ENCODE measurements at regions not wholly inside any gene's neighbourhood (a gene's known extent, or its start where the extent isn't known, plus 50 kb on each side); places are given as distances from the start of the nearest gene placed in this dataset.

GRCh38 chr2:146709004-146709403, 1135.8 kb upstream of the ACVR2A start:
- H3K27ac ChIP-seq (ENCODE audit: low read depth, low read length), result no peak overlapping the region
- no peaks in the 10 kb centered on the region; the same call in 1 of the 2 replicates for H3K9me2 ChIP-seq (ENCODE audit: insufficient read depth)
- intact Hi-C loops (cut with micrococcal nuclease), result no loop called here
- H3K9me3 ChIP-seq (ENCODE audit: control insufficient read depth in 1 of 2, insufficient read depth in 1 of 2, low read depth in 1 of 2, low read length in 2 of 2), result no peaks in the 10 kb centered on the region
- ATAC-seq, result no peak
- no peaks in the 10 kb centered on the region for H3K27me3 ChIP-seq (ENCODE audit: insufficient read depth, low read length)
- ChIA-PET CTCF (no interaction called here), RAD21 (ENCODE audit: low non-redundant PET in 1 of 2, low total read pairs in 2 of 2, uncharacterized antibody in 2 of 2, unreplicated experiment in 2 of 2) (no interaction called here), POLR2A (no interaction called here)
- no TSS peak for BruUV-seq (replicated peaks)
- no peak overlapping the region for H3K9ac ChIP-seq (ENCODE audit: low read length)
- H3K79me2 ChIP-seq (ENCODE audit: insufficient read depth, low read length), result no peaks in the 10 kb centered on the region
- DNase-seq (ENCODE audit: low read depth, low spot score), result no peak
- no peak overlapping the region for H3K4me2 ChIP-seq (ENCODE audit: low read length)
- TF ChIP-seq JUND (IDR thresholded peaks at IDR 0.05), result no peak
- no peak for TF ChIP-seq CEBPB (IDR thresholded peaks at IDR 0.05; ENCODE audit: low read depth)
- TF ChIP-seq TCF7L2 (IDR thresholded peaks at IDR 0.05; ENCODE audit: borderline replicate concordance, extremely low read depth, insufficient read depth, insufficient read length), result no peak
- TF ChIP-seq CBX3 (IDR thresholded peaks at IDR 0.05; ENCODE audit: low read depth), result no peak
- no peak for TF ChIP-seq EZH2phosphoT487 (IDR thresholded peaks at IDR 0.05; ENCODE audit: borderline replicate concordance)
- TF ChIP-seq RAD21 (IDR thresholded peaks at IDR 0.05; ENCODE audit: low read depth), result no peak
- no peak for TF ChIP-seq ZNF274 (IDR thresholded peaks at IDR 0.05; ENCODE audit: low read depth, low read length)
- no peak for TF ChIP-seq EZH2 (IDR thresholded peaks at IDR 0.05)
- TF ChIP-seq SP1 (IDR thresholded peaks at IDR 0.05; ENCODE audit: low read depth), result no peak
- TF ChIP-seq REST (IDR thresholded peaks at IDR 0.05; ENCODE audit: low read depth), result no peak
- no peak for TF ChIP-seq POLR2AphosphoS5 (IDR thresholded peaks at IDR 0.05; ENCODE audit: low read depth, low read length)
- no peak for TF ChIP-seq ZBTB33 (IDR thresholded peaks at IDR 0.05; ENCODE audit: extremely low read depth, insufficient replicate concordance, low read length)
- no peak for TF ChIP-seq CTCF (IDR thresholded peaks at IDR 0.05 in 2 of 3, conservative IDR thresholded peaks at IDR 0.05 in 1 of 3; ENCODE audit: borderline replicate concordance in 1 of 3, insufficient read depth in 1 of 3, low read depth in 2 of 3, low read length in 2 of 3)
- no peak for TF ChIP-seq POLR2A (IDR thresholded peaks at IDR 0.05; ENCODE audit: borderline replicate concordance, extremely low read depth, insufficient read depth, insufficient read length)
- TF ChIP-seq ELF1 (IDR thresholded peaks at IDR 0.05; ENCODE audit: borderline replicate concordance, low read depth), result no peak
- TF ChIP-seq SRF (IDR thresholded peaks at IDR 0.05; ENCODE audit: low read depth), result no peak
- TF ChIP-seq EGR1 (IDR thresholded peaks at IDR 0.05; ENCODE audit: low read depth), result no peak
- TF ChIP-seq YY1 (IDR thresholded peaks at IDR 0.05; ENCODE audit: extremely low read depth, insufficient replicate concordance, low read depth, low read length), result no peak
- TF ChIP-seq SIN3A (IDR thresholded peaks at IDR 0.05; ENCODE audit: low read depth), result no peak
- no peak overlapping the region for H3K4me3 ChIP-seq (replicated peaks in 1 of 2; ENCODE audit: low read depth in 1 of 2, low read length in 2 of 2)
- no peaks in the 10 kb centered on the region for H3K4me1 ChIP-seq (ENCODE audit: control insufficient read depth in 1 of 2, insufficient read depth in 2 of 2, low read length in 2 of 2)
- no peak overlapping the region for H2AFZ ChIP-seq (ENCODE audit: low read depth, low read length, poor library complexity, severe bottlenecking)
- H3K36me3 ChIP-seq (ENCODE audit: control insufficient read depth in 1 of 2, insufficient read depth in 2 of 2, low read length in 2 of 2), result no peaks in the 10 kb centered on the region
- no peaks in the 10 kb centered on the region for H4K20me1 ChIP-seq (ENCODE audit: insufficient read depth)
